ENCODE measurements at regions not wholly inside any gene's neighbourhood (a gene's known extent, or its start where the extent isn't known, plus 50 kb on each side); places are given as distances from the start of the nearest gene placed in this dataset.

- no peaks in the 10 kb centered on the region for H3K27me3 ChIP-seq (ENCODE audit: insufficient read depth, poor library complexity, severe bottlenecking)
- no peaks in the 10 kb centered on the region for H3K36me3 ChIP-seq (ENCODE audit: low read depth)
- H3K27ac ChIP-seq (ENCODE audit: poor library complexity, severe bottlenecking) = no peak overlapping the region
- H3K9me3 ChIP-seq (ENCODE audit: severe bottlenecking) = peaks cover 2% of the 10 kb centered on the region
- ATAC-seq (ENCODE audit: low read depth) (no peak), DNase-seq (ENCODE audit: low spot score) (no peak)
- H3K4me3 ChIP-seq (ENCODE audit: severe bottlenecking) = no peak overlapping the region
- H3K4me1 ChIP-seq (ENCODE audit: insufficient read depth, poor library complexity, severe bottlenecking) = no peaks in the 10 kb centered on the region
- TF ChIP-seq, protein P1, sequence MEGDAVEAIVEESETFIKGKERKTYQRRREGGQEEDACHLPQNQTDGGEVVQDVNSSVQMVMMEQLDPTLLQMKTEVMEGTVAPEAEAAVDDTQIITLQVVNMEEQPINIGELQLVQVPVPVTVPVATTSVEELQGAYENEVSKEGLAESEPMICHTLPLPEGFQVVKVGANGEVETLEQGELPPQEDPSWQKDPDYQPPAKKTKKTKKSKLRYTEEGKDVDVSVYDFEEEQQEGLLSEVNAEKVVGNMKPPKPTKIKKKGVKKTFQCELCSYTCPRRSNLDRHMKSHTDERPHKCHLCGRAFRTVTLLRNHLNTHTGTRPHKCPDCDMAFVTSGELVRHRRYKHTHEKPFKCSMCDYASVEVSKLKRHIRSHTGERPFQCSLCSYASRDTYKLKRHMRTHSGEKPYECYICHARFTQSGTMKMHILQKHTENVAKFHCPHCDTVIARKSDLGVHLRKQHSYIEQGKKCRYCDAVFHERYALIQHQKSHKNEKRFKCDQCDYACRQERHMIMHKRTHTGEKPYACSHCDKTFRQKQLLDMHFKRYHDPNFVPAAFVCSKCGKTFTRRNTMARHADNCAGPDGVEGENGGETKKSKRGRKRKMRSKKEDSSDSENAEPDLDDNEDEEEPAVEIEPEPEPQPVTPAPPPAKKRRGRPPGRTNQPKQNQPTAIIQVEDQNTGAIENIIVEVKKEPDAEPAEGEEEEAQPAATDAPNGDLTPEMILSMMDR (IDR thresholded peaks at IDR 0.05; ENCODE audit: poor library complexity, severe bottlenecking) = no peak
Observed at GRCh38 chr6:2514965-2515543, 235.7 kb downstream of the MYLK4 start.

GRCh38 chr6:2512802-2513201 lies 237.9 kb downstream of the MYLK4 start:
- no peaks in the 10 kb centered on the region for H3K4me1 ChIP-seq (ENCODE audit: insufficient read depth, poor library complexity, severe bottlenecking)
- DNase-seq (ENCODE audit: low spot score) (no peak), ATAC-seq (ENCODE audit: low read depth) (no peak)
- H3K27ac ChIP-seq (ENCODE audit: poor library complexity, severe bottlenecking) = no peak overlapping the region
- no peaks in the 10 kb centered on the region for H3K27me3 ChIP-seq (ENCODE audit: insufficient read depth, poor library complexity, severe bottlenecking)
- no peaks in the 10 kb centered on the region for H3K36me3 ChIP-seq (ENCODE audit: low read depth)
- TF ChIP-seq, protein P1 (IDR thresholded peaks at IDR 0.05; ENCODE audit: poor library complexity, severe bottlenecking) = no peak
- no peaks in the 10 kb centered on the region for H3K9me3 ChIP-seq (ENCODE audit: severe bottlenecking)
- H3K4me3 ChIP-seq (ENCODE audit: severe bottlenecking) = no peak overlapping the region

GRCh38 chr6:2510316-2510715 lies 240.4 kb downstream of the MYLK4 start:
- H3K4me3 ChIP-seq (ENCODE audit: severe bottlenecking) = no peak overlapping the region
- no peaks in the 10 kb centered on the region for H3K9me3 ChIP-seq (ENCODE audit: severe bottlenecking)
- TF ChIP-seq, protein P1 (IDR thresholded peaks at IDR 0.05; ENCODE audit: poor library complexity, severe bottlenecking) = no peak
- no peaks in the 10 kb centered on the region for H3K36me3 ChIP-seq (ENCODE audit: low read depth)
- no peaks in the 10 kb centered on the region for H3K27me3 ChIP-seq (ENCODE audit: insufficient read depth, poor library complexity, severe bottlenecking)
- DNase-seq (ENCODE audit: low spot score) (no peak), ATAC-seq (ENCODE audit: low read depth) (no peak)
- H3K27ac ChIP-seq (ENCODE audit: poor library complexity, severe bottlenecking) = no peak overlapping the region
- peaks cover 10% of the 10 kb centered on the region for H3K4me1 ChIP-seq (ENCODE audit: insufficient read depth, poor library complexity, severe bottlenecking)

GRCh38 chr6:2509711-2510110 lies 241.0 kb downstream of the MYLK4 start:
- no peak overlapping the region for H3K4me3 ChIP-seq (ENCODE audit: severe bottlenecking)
- DNase-seq (ENCODE audit: low spot score) = no peak
- no peaks in the 10 kb centered on the region for H3K9me3 ChIP-seq (ENCODE audit: severe bottlenecking)
- TF ChIP-seq, protein P1 (IDR thresholded peaks at IDR 0.05; ENCODE audit: poor library complexity, severe bottlenecking) = no peak
- no peaks in the 10 kb centered on the region for H3K27me3 ChIP-seq (ENCODE audit: insufficient read depth, poor library complexity, severe bottlenecking)
- peaks cover 10% of the 10 kb centered on the region for H3K4me1 ChIP-seq (ENCODE audit: insufficient read depth, poor library complexity, severe bottlenecking)
- no peak overlapping the region for H3K27ac ChIP-seq (ENCODE audit: poor library complexity, severe bottlenecking)
- no peak for ATAC-seq (ENCODE audit: low read depth)
- H3K36me3 ChIP-seq (ENCODE audit: low read depth) = no peaks in the 10 kb centered on the region

DNA sequence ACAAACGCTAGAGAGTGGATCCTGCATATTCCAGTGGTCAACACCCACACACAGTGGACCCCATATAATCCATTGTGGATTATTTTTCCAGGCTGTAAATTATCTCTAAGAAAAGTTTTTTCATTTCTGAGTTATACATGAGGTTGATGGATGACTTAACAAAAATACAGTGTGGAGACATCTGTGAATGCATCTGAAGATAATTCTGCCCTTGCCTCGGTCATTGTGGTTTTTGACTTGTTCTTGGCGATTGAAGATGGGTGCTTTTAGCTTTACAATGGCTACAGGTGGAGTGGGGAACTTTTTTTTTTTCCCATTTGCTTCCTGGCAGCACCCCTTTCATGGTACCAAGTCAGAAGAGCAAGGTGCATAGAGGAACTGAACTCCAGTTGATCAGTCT lies 242.7 kb downstream of the MYLK4 start:
- DNase-seq (ENCODE audit: low spot score) (no peak), ATAC-seq (ENCODE audit: low read depth) (no peak)
- Histone ChIP-seq H3K27ac (ENCODE audit: poor library complexity, severe bottlenecking) (no peak overlapping the region), H3K4me3 (ENCODE audit: severe bottlenecking) (no peak overlapping the region), H3K9me3 (ENCODE audit: severe bottlenecking) (no peaks in the 10 kb centered on the region), H3K4me1 (ENCODE audit: insufficient read depth, poor library complexity, severe bottlenecking) (peaks cover 19% of the 10 kb centered on the region), H3K27me3 (ENCODE audit: insufficient read depth, poor library complexity, severe bottlenecking) (no peaks in the 10 kb centered on the region), H3K36me3 (ENCODE audit: low read depth) (no peaks in the 10 kb centered on the region)
- TF ChIP-seq, protein P1 (IDR thresholded peaks at IDR 0.05; ENCODE audit: poor library complexity, severe bottlenecking) = no peak

Measured in RWPE2 (cell line).